H1 (cell line): ENCODE measurements at regions not wholly inside any gene's neighbourhood (a gene's known extent, or its start where the extent isn't known, plus 50 kb on each side); places are given as distances from the start of the nearest gene placed in this dataset.

Experiments used
- CTCF ChIA-PET: fragments of 300-600 bp; sonication (Branson Sonifier 250); formaldehyde crosslinking; loops from one replicate; lab custom pipeline; 2021; ENCODE audit not compliant: partially characterized antibody; lab: Charles Lee
- POLR2A ChIA-PET: fragments of 300-600 bp; sonication (Branson Sonifier 250); formaldehyde crosslinking; loops from one replicate; lab custom pipeline; 2021; ENCODE audit warnings: inconsistent platforms; ENCODE audit not compliant: partially characterized antibody; lab: Charles Lee
- DNase-seq, 2 experiments: peaks; one replicate each; pipeline versions ENCODE4 v3.0.0 to v3.0.0-alpha.2; 2010 to 2022; ENCODE audit warnings: low spot score in 2 of 2, low read depth in 1 of 2, mixed read lengths in 1 of 2
- FAIRE-seq: peaks from 2 replicates; lab custom pipeline; 2011; peaks lifted over from hg19 to GRCh38; lab: Jason Lieb, UNC
- H2AFZ ChIP-seq: 2 replicates; pipeline ENCODE4 v1.8.1; 2012; ENCODE audit warnings: low read length, inconsistent platforms
- H2AK5ac ChIP-seq: 2 replicates; pipeline ENCODE4 v1.6.1; 2013; ENCODE audit warnings: low read depth, low read length
- H2BK120ac ChIP-seq: replicated peaks from 2 replicates; pipeline ENCODE3; 2013; ENCODE audit warnings: low read depth, low read length, inconsistent platforms
- H2BK12ac ChIP-seq: 2 replicates; pipeline ENCODE4 v1.6.1; 2013; ENCODE audit warnings: low read depth, low read length
- H2BK15ac ChIP-seq: 2 replicates; pipeline ENCODE4 v1.6.1; 2013; ENCODE audit warnings: low read length
- H2BK20ac ChIP-seq: 2 replicates; pipeline ENCODE4 v1.6.1; 2013; ENCODE audit warnings: low read length
- H2BK5ac ChIP-seq: 2 replicates; pipeline ENCODE4 v1.6.1; 2013; ENCODE audit warnings: low read depth, low read length
- H3K14ac ChIP-seq: 2 replicates; pipeline ENCODE4 v1.6.1; 2013; ENCODE audit warnings: inconsistent platforms; ENCODE audit not compliant: insufficient read length
- H3K18ac ChIP-seq: 2 replicates; pipeline ENCODE4 v1.6.1; 2013; ENCODE audit warnings: low read length; ENCODE audit errors: extremely low read depth
- H3K23ac ChIP-seq: 2 replicates; pipeline ENCODE4 v1.6.1; 2013; ENCODE audit warnings: inconsistent platforms; ENCODE audit not compliant: insufficient read length
- H3K23me2 ChIP-seq: 2 replicates; pipeline ENCODE4 v1.6.1; 2013; ENCODE audit warnings: low read depth, low read length
- H3K27ac ChIP-seq: 2 replicates; pipeline ENCODE4 v1.6.1; 2011; ENCODE audit warnings: low read depth, low read length, inconsistent platforms
- H3K27me3 ChIP-seq, 4 experiments: replicated peaks in 1 of 4; 1 replicate in 1 of 4; 2 replicates in 3 of 4; pipeline versions ENCODE4 v1.6.1 to v1.8.1; 2011 to 2013; ENCODE audit warnings: low read length in 3 of 4, mild to moderate bottlenecking in 3 of 4, inconsistent platforms in 2 of 4, mixed read lengths in 2 of 4, moderate library complexity in 1 of 4; ENCODE audit not compliant: control insufficient read depth in 3 of 4, insufficient read depth in 3 of 4; ENCODE audit errors: extremely low read depth in 1 of 4
- H3K36me3 ChIP-seq, 4 experiments: 2 replicates each; pipeline versions ENCODE4 v1.6.1 to v1.8.1; 2011 to 2013; ENCODE audit warnings: mild to moderate bottlenecking in 4 of 4, low read length in 3 of 4, moderate library complexity in 2 of 4, control low read depth in 1 of 4, inconsistent platforms in 1 of 4; ENCODE audit not compliant: insufficient read depth in 4 of 4, control insufficient read depth in 2 of 4
- H3K4ac ChIP-seq: replicated peaks from 2 replicates; pipeline ENCODE3; 2013; ENCODE audit warnings: low read length, low read depth, mixed read lengths, inconsistent platforms; ENCODE audit not compliant: insufficient read length
- H3K4me1 ChIP-seq, 4 experiments: replicated peaks in 1 of 4; 1 replicate in 1 of 4; 2 replicates in 3 of 4; pipeline versions ENCODE4 v1.6.1 to v1.8.1; 2011 to 2013; ENCODE audit warnings: low read length in 3 of 4, inconsistent platforms in 2 of 4, mixed read lengths in 1 of 4; ENCODE audit not compliant: insufficient read depth in 4 of 4, control insufficient read depth in 3 of 4
- H3K4me2 ChIP-seq, 2 experiments: 2 replicates each; pipeline versions ENCODE4 v1.6.1 to v1.8.1; 2011 to 2013; ENCODE audit warnings: low read depth in 2 of 2, low read length in 2 of 2, control low read depth in 1 of 2, inconsistent platforms in 1 of 2, mild to moderate bottlenecking in 1 of 2; ENCODE audit not compliant: insufficient read depth in 1 of 2
- H3K4me3 ChIP-seq, 4 experiments: fragments of 200-600, 300-600 bp in 1 of 4; sonication (generic), shearing (Covaris generic), sonication (Bioruptor Twin) in 1 of 4; 2 replicates each; pipeline versions ENCODE4 v1.5.1 to v1.8.1; 2011 to 2016; ENCODE audit warnings: low read length in 4 of 4, low read depth in 3 of 4, control low read depth in 2 of 4, inconsistent platforms in 2 of 4, mild to moderate bottlenecking in 2 of 4, mixed read lengths in 1 of 4, moderate library complexity in 1 of 4; ENCODE audit not compliant: insufficient read depth in 2 of 4; ENCODE audit errors: extremely low read depth in 1 of 4
- H3K56ac ChIP-seq: replicated peaks from 2 replicates; pipeline ENCODE3; 2013; ENCODE audit warnings: low read depth, mild to moderate bottlenecking, mixed read lengths, low read length, inconsistent platforms; ENCODE audit not compliant: insufficient read length
- H3K79me1 ChIP-seq: 2 replicates; pipeline ENCODE4 v1.6.1; 2013; ENCODE audit warnings: low read depth, low read length, control low read depth
- H3K79me2 ChIP-seq, 2 experiments: 2 replicates each; pipeline versions ENCODE4 v1.6.1 to v1.8.1; 2012 to 2013; ENCODE audit warnings: low read length in 2 of 2, mild to moderate bottlenecking in 2 of 2, inconsistent platforms in 1 of 2; ENCODE audit not compliant: insufficient read depth in 2 of 2, control insufficient read depth in 1 of 2
- H3K9ac ChIP-seq, 4 experiments: replicated peaks in 1 of 4; 1 replicate in 1 of 4; 2 replicates in 3 of 4; pipeline versions ENCODE4 v1.6.1 to v1.8.1; 2011 to 2013; ENCODE audit warnings: low read depth in 3 of 4, low read length in 3 of 4, control low read depth in 2 of 4, mild to moderate bottlenecking in 2 of 4, moderate library complexity in 2 of 4, inconsistent platforms in 1 of 4; ENCODE audit errors: extremely low read depth in 1 of 4
- H3K9me3 ChIP-seq, 2 experiments: 2 replicates each; pipeline versions ENCODE4 v1.6.1 to v1.8.1; 2012 to 2013; ENCODE audit warnings: mild to moderate bottlenecking in 2 of 2, moderate library complexity in 2 of 2, control low read depth in 1 of 2, inconsistent platforms in 1 of 2, low read depth in 1 of 2, low read length in 1 of 2, mixed read lengths in 1 of 2; ENCODE audit not compliant: insufficient read depth in 2 of 2
- H4K20me1 ChIP-seq, 2 experiments: replicated peaks in 1 of 2; 2 replicates each; pipeline versions ENCODE3 to v1.8.1; 2011 to 2013; ENCODE audit warnings: inconsistent platforms in 2 of 2, low read length in 2 of 2, mild to moderate bottlenecking in 1 of 2; ENCODE audit not compliant: insufficient read depth in 2 of 2, control insufficient read depth in 1 of 2
- H4K5ac ChIP-seq: 2 replicates; pipeline ENCODE4 v1.6.1; 2013; ENCODE audit warnings: low read length, low read depth, mixed read lengths, inconsistent platforms; ENCODE audit not compliant: insufficient read length
- H4K8ac ChIP-seq: 2 replicates; pipeline ENCODE4 v1.8.0; 2013; ENCODE audit warnings: mild to moderate bottlenecking, moderate library complexity, low read length, inconsistent platforms; ENCODE audit not compliant: insufficient read depth; ENCODE audit errors: extremely low read depth
- H4K91ac ChIP-seq: replicated peaks from 2 replicates; pipeline ENCODE3; 2013; ENCODE audit warnings: low read length, mixed read lengths, inconsistent platforms; ENCODE audit not compliant: insufficient read length
- BRCA1 ChIP-seq: IDR thresholded peaks from 2 replicates; pipeline ENCODE4 v1.6.1; 2012; ENCODE audit warnings: low read depth, low read length, improper control_type of control experiment
- CBX5 ChIP-seq: fragments of 300-800, 300-1000 bp; sonication (generic); IDR thresholded peaks from 2 replicates; pipeline ENCODE4 v1.7.1; 2016; ENCODE audit warnings: antibody characterized with exemption, low read length, low read depth
- KDM1A ChIP-seq: fragments of 200-600, 300-600 bp; sonication (generic); IDR thresholded peaks from 2 replicates; pipeline ENCODE4 v1.7.1; 2016; ENCODE audit warnings: mild to moderate bottlenecking, low read length, borderline replicate concordance
- POU5F1 ChIP-seq: IDR thresholded peaks from 2 replicates; pipeline ENCODE4 v1.6.1; 2011; ENCODE audit warnings: low read depth, mild to moderate bottlenecking, low read length, moderate library complexity
- SUZ12 ChIP-seq: fragments of 200-600 bp; sonication (generic); IDR thresholded peaks from 2 replicates; pipeline ENCODE4 v1.6.1; 2012; ENCODE audit warnings: mild to moderate bottlenecking, inconsistent platforms, low read length, moderate library complexity, mixed read lengths
- TAF7 ChIP-seq: optimal IDR thresholded peaks from 2 replicates; pipeline ENCODE3; 2011; ENCODE audit warnings: low read depth, mild to moderate bottlenecking, inconsistent platforms, low read length, moderate library complexity, borderline replicate concordance
- TCF12 ChIP-seq: IDR thresholded peaks from 2 replicates; pipeline ENCODE4 v1.6.1; 2011; ENCODE audit warnings: low read depth, mild to moderate bottlenecking, low read length
- WGBS, 2 experiments: shearing (Covaris generic) in 1 of 2; methylation state at CpG; one replicate each; pipeline versions ENCODE4 v1.1.6 to v1.1.7; 2013 to 2015; ENCODE audit warnings: low lambda C conversion rate in 2 of 2, mixed read lengths in 2 of 2, inconsistent platforms in 1 of 2, low coverage in 1 of 2, missing lambda C conversion rate in 1 of 2; ENCODE audit not compliant: insufficient replicate concordance in 2 of 2, insufficient coverage in 1 of 2, insufficient read length in 1 of 2; ENCODE audit errors: extremely low coverage in 1 of 2, missing lambda C conversion rate in 1 of 2; 5-methylcytosine and 5-hydroxymethylcytosine counted together
- TF ChIP-seq, protein P1 (sequence below), 3 experiments: IDR thresholded peaks; 1 replicate in 2 of 3; 2 replicates in 1 of 3; pipeline versions ENCODE4 v1.5.1 to v1.6.1; 2011; ENCODE audit warnings: low read length in 3 of 3, mild to moderate bottlenecking in 3 of 3, inconsistent platforms in 2 of 3, low read depth in 1 of 3, moderate library complexity in 1 of 3; ENCODE audit not compliant: insufficient read depth in 1 of 3; ENCODE audit errors: control extremely low read depth in 1 of 3

- no peak for FAIRE-seq
- DNase-seq = no peak
- no peaks in the 10 kb centered on the region for H3K79me1 ChIP-seq
- no peak overlapping the region for H2AK5ac ChIP-seq
- no peaks in the 10 kb centered on the region for H3K79me2 ChIP-seq
- CTCF ChIA-PET = interaction anchor here (0.6 to 3.0 kb wide), 9 partner anchors 9 to 252 kb away, joined by 3 to 16 read pairs (median 3); no protein-coding TSS in a partner anchor
- H3K14ac ChIP-seq = no peak overlapping the region
- H4K8ac ChIP-seq = no peak overlapping the region
- H2BK120ac ChIP-seq = no peak overlapping the region
- H3K27ac ChIP-seq = no peak overlapping the region
- H3K36me3 ChIP-seq = no peaks in the 10 kb centered on the region
- no peaks in the 10 kb centered on the region for H3K27me3 ChIP-seq
- no peak overlapping the region for H2BK15ac ChIP-seq
- H3K4me3 ChIP-seq = no peak overlapping the region
- no peaks in the 10 kb centered on the region for H3K23me2 ChIP-seq
- POLR2A ChIA-PET = no interaction called here
- no peak overlapping the region for H4K91ac ChIP-seq
- no peak overlapping the region for H3K9ac ChIP-seq
- no peak overlapping the region for H2BK12ac ChIP-seq
- 0 out of 4 replicates have a peak overlapping the region, but pooled peaks have one; percentile 11 to 29 for H3K4me2 ChIP-seq
- H3K56ac ChIP-seq = no peak overlapping the region
- H2AFZ ChIP-seq = no peak overlapping the region
- H3K4me1 ChIP-seq = peaks cover 0 to 9% (median 6%) of the 10 kb centered on the region in 4 experiments; a peak in 6 of 7 replicates
- peak overlapping the region; percentile 82; the same call in 1 of the 2 replicates for H2BK5ac ChIP-seq
- H3K18ac ChIP-seq = no peak overlapping the region
- no peak overlapping the region for H3K23ac ChIP-seq
- H2BK20ac ChIP-seq = peak overlapping the region; percentile 72; the same call in 1 of the 2 replicates
- H3K4ac ChIP-seq = no peak overlapping the region
- WGBS, 2 experiments = 64% methylated on average over 2 of the region's 2 CpGs; no CpG with 5 or more reads in 1 of the 2 experiments
- H4K20me1 ChIP-seq = no peaks in the 10 kb centered on the region
- no peak overlapping the region for H4K5ac ChIP-seq
- H3K9me3 ChIP-seq = no peaks in the 10 kb centered on the region
- TF ChIP-seq TAF7 = no peak
- no peak for TF ChIP-seq KDM1A
- TF ChIP-seq TCF12 = no peak
- TF ChIP-seq SUZ12 = no peak
- no peak for TF ChIP-seq POU5F1
- TF ChIP-seq, protein P1, sequence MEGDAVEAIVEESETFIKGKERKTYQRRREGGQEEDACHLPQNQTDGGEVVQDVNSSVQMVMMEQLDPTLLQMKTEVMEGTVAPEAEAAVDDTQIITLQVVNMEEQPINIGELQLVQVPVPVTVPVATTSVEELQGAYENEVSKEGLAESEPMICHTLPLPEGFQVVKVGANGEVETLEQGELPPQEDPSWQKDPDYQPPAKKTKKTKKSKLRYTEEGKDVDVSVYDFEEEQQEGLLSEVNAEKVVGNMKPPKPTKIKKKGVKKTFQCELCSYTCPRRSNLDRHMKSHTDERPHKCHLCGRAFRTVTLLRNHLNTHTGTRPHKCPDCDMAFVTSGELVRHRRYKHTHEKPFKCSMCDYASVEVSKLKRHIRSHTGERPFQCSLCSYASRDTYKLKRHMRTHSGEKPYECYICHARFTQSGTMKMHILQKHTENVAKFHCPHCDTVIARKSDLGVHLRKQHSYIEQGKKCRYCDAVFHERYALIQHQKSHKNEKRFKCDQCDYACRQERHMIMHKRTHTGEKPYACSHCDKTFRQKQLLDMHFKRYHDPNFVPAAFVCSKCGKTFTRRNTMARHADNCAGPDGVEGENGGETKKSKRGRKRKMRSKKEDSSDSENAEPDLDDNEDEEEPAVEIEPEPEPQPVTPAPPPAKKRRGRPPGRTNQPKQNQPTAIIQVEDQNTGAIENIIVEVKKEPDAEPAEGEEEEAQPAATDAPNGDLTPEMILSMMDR (IDR thresholded peaks at IDR 0.05; ENCODE audit: control extremely low read depth in 1 of 3, insufficient read depth in 1 of 3, low read depth in 1 of 3, low read length in 3 of 3) = no peak
- TF ChIP-seq BRCA1 = no peak
- TF ChIP-seq CBX5 = no peak
Measured at GRCh38 chr1:209375671-209376365, 207.7 kb upstream of the CAMK1G start.
